ENCODE measurements at regions not wholly inside any gene's neighbourhood (a gene's known extent, or its start where the extent isn't known, plus 50 kb on each side); places are given as distances from the start of the nearest gene placed in this dataset.

GRCh38 chr7:46996972-46997371, 584.9 kb downstream of the TNS3 start:
- Histone ChIP-seq H3K4ac (replicated peaks; ENCODE audit: insufficient read length, low read depth, low read length) (no peak overlapping the region), H3K23ac (ENCODE audit: insufficient read length) (no peak overlapping the region), H3K4me1 (replicated peaks in 1 of 4; ENCODE audit: control insufficient read depth in 3 of 4, insufficient read depth in 4 of 4, low read length in 3 of 4) (peaks cover 0 to 2% (median 0%) of the 10 kb centered on the region in 4 experiments; a peak in 1 of 7 replicates), H2AK5ac (ENCODE audit: low read depth, low read length) (no peak overlapping the region), H3K56ac (replicated peaks; ENCODE audit: insufficient read length, low read depth, low read length) (no peak overlapping the region), H2BK5ac (ENCODE audit: low read depth, low read length) (no peak overlapping the region), H4K20me1 (replicated peaks in 1 of 2; ENCODE audit: control insufficient read depth in 1 of 2, insufficient read depth in 2 of 2, low read length in 2 of 2) (no peaks in the 10 kb centered on the region), H3K4me3 (ENCODE audit: extremely low read depth in 1 of 4, insufficient read depth in 2 of 4, low read depth in 3 of 4, low read length in 4 of 4) (no peak overlapping the region), H2AFZ (ENCODE audit: low read length) (no peak overlapping the region), H3K36me3 (ENCODE audit: control insufficient read depth in 2 of 4, insufficient read depth in 4 of 4, low read length in 3 of 4) (no peaks in the 10 kb centered on the region), H3K27me3 (replicated peaks in 1 of 4; ENCODE audit: control insufficient read depth in 3 of 4, extremely low read depth in 1 of 4, insufficient read depth in 3 of 4, low read length in 3 of 4) (no peaks in the 10 kb centered on the region), H2BK12ac (ENCODE audit: low read depth, low read length) (no peak overlapping the region), H3K18ac (ENCODE audit: extremely low read depth, low read length) (no peak overlapping the region), H3K27ac (ENCODE audit: low read depth, low read length) (no peak overlapping the region), H4K5ac (ENCODE audit: insufficient read length, low read depth, low read length) (no peak overlapping the region), H3K4me2 (ENCODE audit: insufficient read depth in 1 of 2, low read depth in 2 of 2, low read length in 2 of 2) (no peak overlapping the region), H3K23me2 (ENCODE audit: low read depth, low read length) (no peaks in the 10 kb centered on the region), H3K9ac (replicated peaks in 1 of 4; ENCODE audit: extremely low read depth in 1 of 4, low read depth in 3 of 4, low read length in 3 of 4) (no peak overlapping the region), H2BK120ac (replicated peaks; ENCODE audit: low read depth, low read length) (no peak overlapping the region), H3K79me1 (ENCODE audit: low read depth, low read length) (no peaks in the 10 kb centered on the region), H4K91ac (replicated peaks; ENCODE audit: insufficient read length, low read length) (no peak overlapping the region), H2BK20ac (ENCODE audit: low read length) (no peak overlapping the region), H3K14ac (ENCODE audit: insufficient read length) (no peak overlapping the region), H3K9me3 (ENCODE audit: insufficient read depth in 2 of 2, low read depth in 1 of 2, low read length in 1 of 2) (no peaks in the 10 kb centered on the region), H2BK15ac (ENCODE audit: low read length) (no peak overlapping the region), H4K8ac (ENCODE audit: extremely low read depth, insufficient read depth, low read length) (no peak overlapping the region), H3K79me2 (ENCODE audit: control insufficient read depth in 1 of 2, insufficient read depth in 2 of 2, low read length in 2 of 2) (no peaks in the 10 kb centered on the region)
- FAIRE-seq: no peak
- ChIA-PET CTCF (ENCODE audit: partially characterized antibody) (no interaction called here), POLR2A (ENCODE audit: partially characterized antibody) (no interaction called here)
- 87% methylated on average over 3 of the region's 3 CpGs; no CpG with 5 or more reads in 1 of the 2 experiments for WGBS, 2 experiments (ENCODE audit: extremely low coverage in 1 of 2, insufficient coverage in 1 of 2, insufficient read length in 1 of 2, insufficient replicate concordance in 2 of 2, low coverage in 1 of 2, low lambda C conversion rate in 2 of 2, missing lambda C conversion rate in 1 of 2)
- no peak for DNase-seq (ENCODE audit: low read depth in 1 of 2, low spot score in 2 of 2)
- TF ChIP-seq EZH2 (IDR thresholded peaks at IDR 0.05; ENCODE audit: low read depth, low read length, severe bottlenecking) (no peak), YY1 (IDR thresholded peaks at IDR 0.05; ENCODE audit: low read depth, low read length) (no peak), SIRT6 (IDR thresholded peaks at IDR 0.05; ENCODE audit: low read length) (no peak), NRF1 (IDR thresholded peaks at IDR 0.05; ENCODE audit: low read depth, low read length) (no peak), TAF1 (IDR thresholded peaks at IDR 0.05; ENCODE audit: low read depth, low read length) (no peak), BRCA1 (IDR thresholded peaks at IDR 0.05; ENCODE audit: low read depth, low read length) (no peak), POU5F1 (IDR thresholded peaks at IDR 0.05; ENCODE audit: low read depth, low read length) (no peak)
- TF ChIP-seq, protein P1, sequence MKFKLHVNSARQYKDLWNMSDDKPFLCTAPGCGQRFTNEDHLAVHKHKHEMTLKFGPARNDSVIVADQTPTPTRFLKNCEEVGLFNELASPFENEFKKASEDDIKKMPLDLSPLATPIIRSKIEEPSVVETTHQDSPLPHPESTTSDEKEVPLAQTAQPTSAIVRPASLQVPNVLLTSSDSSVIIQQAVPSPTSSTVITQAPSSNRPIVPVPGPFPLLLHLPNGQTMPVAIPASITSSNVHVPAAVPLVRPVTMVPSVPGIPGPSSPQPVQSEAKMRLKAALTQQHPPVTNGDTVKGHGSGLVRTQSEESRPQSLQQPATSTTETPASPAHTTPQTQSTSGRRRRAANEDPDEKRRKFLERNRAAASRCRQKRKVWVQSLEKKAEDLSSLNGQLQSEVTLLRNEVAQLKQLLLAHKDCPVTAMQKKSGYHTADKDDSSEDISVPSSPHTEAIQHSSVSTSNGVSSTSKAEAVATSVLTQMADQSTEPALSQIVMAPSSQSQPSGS (IDR thresholded peaks at IDR 0.05; ENCODE audit: low read length): no peak
- TF ChIP-seq, protein P2, sequence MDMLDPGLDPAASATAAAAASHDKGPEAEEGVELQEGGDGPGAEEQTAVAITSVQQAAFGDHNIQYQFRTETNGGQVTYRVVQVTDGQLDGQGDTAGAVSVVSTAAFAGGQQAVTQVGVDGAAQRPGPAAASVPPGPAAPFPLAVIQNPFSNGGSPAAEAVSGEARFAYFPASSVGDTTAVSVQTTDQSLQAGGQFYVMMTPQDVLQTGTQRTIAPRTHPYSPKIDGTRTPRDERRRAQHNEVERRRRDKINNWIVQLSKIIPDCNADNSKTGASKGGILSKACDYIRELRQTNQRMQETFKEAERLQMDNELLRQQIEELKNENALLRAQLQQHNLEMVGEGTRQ (IDR thresholded peaks at IDR 0.05; ENCODE audit: low read length): no peak

All from H1 (cell line).